Hepatocyte (in vitro differentiated cells): ENCODE measurements at regions not wholly inside any gene's neighbourhood (a gene's known extent, or its start where the extent isn't known, plus 50 kb on each side); places are given as distances from the start of the nearest gene placed in this dataset.

Source experiments
- DNase-seq: peaks from one replicate; pipeline ENCODE4 v3.0.0-alpha.2; 2016; ENCODE audit warnings: low spot score
- H2AFZ ChIP-seq: fragments of 200-600 bp; sonication (generic); 2 replicates; pipeline ENCODE4 v1.6.0; 2016; ENCODE audit warnings: antibody characterized with exemption, mild to moderate bottlenecking
- H3K27ac ChIP-seq: fragments of 200-600 bp; sonication (generic); 2 replicates; pipeline ENCODE4 v1.5.1; 2016; ENCODE audit warnings: mild to moderate bottlenecking
- H3K27me3 ChIP-seq: fragments of 200-600 bp; sonication (generic); 2 replicates; pipeline ENCODE4 v1.6.1; 2016
- H3K36me3 ChIP-seq: fragments of 200-600 bp; sonication (generic); replicated peaks from 2 replicates; pipeline ENCODE4 v1.5.1; 2016; ENCODE audit warnings: low read depth; ENCODE audit not compliant: insufficient read depth
- H3K4me1 ChIP-seq: fragments of 200-600 bp; sonication (generic); 2 replicates; pipeline ENCODE4 v1.5.1; 2016; ENCODE audit warnings: mild to moderate bottlenecking, moderate library complexity; ENCODE audit not compliant: insufficient read depth
- H3K4me2 ChIP-seq: fragments of 200-600 bp; sonication (generic); 2 replicates; pipeline ENCODE4 v1.6.0; 2016
- H3K4me3 ChIP-seq: fragments of 200-600 bp; sonication (generic); 2 replicates; pipeline ENCODE4 v1.5.1; 2016; ENCODE audit warnings: mild to moderate bottlenecking
- H3K79me2 ChIP-seq: fragments of 200-600 bp; sonication (generic); 2 replicates; pipeline ENCODE4 v1.6.0; 2017; ENCODE audit warnings: mild to moderate bottlenecking
- H3K9me2 ChIP-seq: fragments of 200-600 bp; sonication (generic); replicated peaks from 2 replicates; pipeline ENCODE4 v1.6.0; 2017; ENCODE audit warnings: mild to moderate bottlenecking; ENCODE audit not compliant: insufficient read depth
- H3K9me3 ChIP-seq: fragments of 200-600 bp; sonication (generic); 2 replicates; pipeline ENCODE4 v1.5.1; 2016; ENCODE audit warnings: low read depth, mild to moderate bottlenecking
- H4K20me1 ChIP-seq: fragments of 200-600 bp; sonication (generic); 2 replicates; pipeline ENCODE4 v1.6.0; 2016; ENCODE audit warnings: mild to moderate bottlenecking; ENCODE audit not compliant: insufficient read depth, poor library complexity, severe bottlenecking
- CTCF ChIP-seq: fragments of 200-600 bp; sonication (generic); IDR thresholded peaks from 2 replicates; pipeline ENCODE4 v1.5.1; 2016; ENCODE audit warnings: antibody characterized with exemption, mild to moderate bottlenecking; ENCODE audit not compliant: poor library complexity
- EZH2 ChIP-seq: fragments of 200-600 bp; sonication (generic); IDR thresholded peaks from 2 replicates; pipeline ENCODE4 v1.6.1; 2016; ENCODE audit warnings: antibody characterized with exemption, mild to moderate bottlenecking, borderline replicate concordance
- EZH2phosphoT487 ChIP-seq: fragments of 200-600 bp; sonication (generic); IDR thresholded peaks from one replicate; pipeline ENCODE4 v1.6.1; 2018; ENCODE audit warnings: antibody characterized with exemption, mild to moderate bottlenecking, low read depth, moderate library complexity; ENCODE audit not compliant: unreplicated experiment, severe bottlenecking
- WGBS: methylation state at CpG from one replicate; pipeline ENCODE4 v1.1.6; 2016; ENCODE audit warnings: low lambda C conversion rate; ENCODE audit errors: missing lambda C conversion rate; 5-methylcytosine and 5-hydroxymethylcytosine counted together

DNA sequence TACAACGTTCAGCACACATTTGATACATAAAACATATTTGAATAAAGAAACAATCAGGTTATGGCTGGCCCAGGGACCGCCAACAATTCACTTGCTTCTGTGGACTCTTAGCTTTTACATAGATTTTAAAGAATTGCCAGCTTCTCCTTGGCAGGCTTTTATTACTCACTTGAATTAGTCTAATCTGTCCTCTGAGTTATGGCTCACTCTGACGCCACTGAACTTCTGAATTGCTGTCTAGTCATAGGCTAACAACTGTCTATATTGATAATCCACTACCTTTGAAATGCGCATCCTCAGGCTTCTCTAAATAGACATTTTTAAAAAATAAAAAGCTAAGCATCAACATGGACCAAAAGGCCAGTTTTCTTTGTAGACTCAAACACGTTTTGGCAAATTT, 317.4 kb upstream of the SGCD start:
- Histone ChIP-seq H3K27ac (no peak overlapping the region), H3K4me1 (no peaks in the 10 kb centered on the region)

DNA sequence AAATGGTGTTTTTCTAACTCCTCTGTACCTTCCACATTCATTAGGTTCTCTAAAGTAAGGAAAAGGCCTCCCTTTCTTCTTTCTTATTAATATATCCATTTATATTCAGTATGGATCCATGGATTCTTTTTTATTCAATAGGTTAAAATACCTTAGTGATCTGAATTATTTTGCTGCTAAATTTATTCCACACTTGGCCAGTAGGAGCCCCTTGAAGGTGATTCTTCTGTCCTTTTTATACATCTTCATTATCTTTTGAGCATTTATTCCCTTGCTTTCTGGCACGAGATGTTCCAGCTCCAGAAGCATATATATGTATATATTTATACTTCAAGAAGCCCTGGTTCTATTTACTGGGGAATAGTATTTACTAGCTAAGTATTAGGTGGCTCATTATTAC, 311.8 kb upstream of the SGCD start:
- no peak overlapping the region for H3K4me3 ChIP-seq
- TF ChIP-seq EZH2phosphoT487 (no peak), EZH2 (no peak), CTCF (no peak)
- no peak for DNase-seq
- no peaks in the 10 kb centered on the region for H3K4me1 ChIP-seq
- H2AFZ ChIP-seq = no peak overlapping the region
- no peaks in the 10 kb centered on the region for H3K9me3 ChIP-seq
- H3K36me3 ChIP-seq = no peaks in the 10 kb centered on the region
- H3K4me2 ChIP-seq = no peak overlapping the region
- no peaks in the 10 kb centered on the region for H3K27me3 ChIP-seq
- WGBS = 70% methylated on average over 1 of the region's 1 CpG
- H3K79me2 ChIP-seq = no peaks in the 10 kb centered on the region
- H3K27ac ChIP-seq = no peak overlapping the region
- no peaks in the 10 kb centered on the region for H4K20me1 ChIP-seq
- H3K9me2 ChIP-seq = no peaks in the 10 kb centered on the region

More for the DNA sequence above, 317.4 kb upstream of the SGCD start:
- no peak for TF ChIP-seq EZH2
- TF ChIP-seq EZH2phosphoT487 = no peak
- no peaks in the 10 kb centered on the region for H3K27me3 ChIP-seq
- H3K4me2 ChIP-seq = no peak overlapping the region
- no peak overlapping the region for H2AFZ ChIP-seq
- no peak overlapping the region for H3K4me3 ChIP-seq
- no peaks in the 10 kb centered on the region for H3K9me3 ChIP-seq
- H3K36me3 ChIP-seq = no peaks in the 10 kb centered on the region
- 85% methylated on average over 5 of the region's 5 CpGs for WGBS
- H3K9me2 ChIP-seq = no peaks in the 10 kb centered on the region
- no peak for DNase-seq
- H3K79me2 ChIP-seq = no peaks in the 10 kb centered on the region
- H4K20me1 ChIP-seq = no peaks in the 10 kb centered on the region

DNA sequence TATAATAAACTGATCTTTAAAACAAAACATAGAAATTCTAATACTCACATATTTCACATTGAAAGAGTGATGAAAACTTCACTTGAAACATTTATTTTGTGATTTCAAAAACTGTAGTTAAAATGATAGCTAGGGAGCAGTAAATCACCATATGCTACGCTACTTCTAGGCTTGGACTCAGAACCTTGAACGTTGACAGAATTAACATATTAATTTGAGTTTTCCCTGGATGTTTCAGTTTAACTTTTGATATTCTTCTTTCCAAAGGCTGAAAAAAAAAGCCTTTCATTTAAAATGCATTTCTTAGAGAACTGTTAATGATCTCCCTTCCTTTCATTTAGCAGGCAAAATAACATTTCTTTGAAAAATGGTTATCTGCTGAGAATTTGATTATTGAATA, 307.8 kb upstream of the SGCD start:
- H3K36me3 ChIP-seq = no peaks in the 10 kb centered on the region
- no peaks in the 10 kb centered on the region for H3K4me1 ChIP-seq
- TF ChIP-seq EZH2phosphoT487 (no peak), EZH2 (no peak), CTCF (no peak)
- no peaks in the 10 kb centered on the region for H3K9me2 ChIP-seq
- H3K79me2 ChIP-seq = no peaks in the 10 kb centered on the region
- no peak overlapping the region for H2AFZ ChIP-seq
- H3K4me2 ChIP-seq = no peak overlapping the region
- no peak overlapping the region for H3K4me3 ChIP-seq
- 91% methylated on average over 2 of the region's 2 CpGs for WGBS
- H4K20me1 ChIP-seq = no peaks in the 10 kb centered on the region
- H3K9me3 ChIP-seq = no peaks in the 10 kb centered on the region
- DNase-seq = no peak
- H3K27ac ChIP-seq = no peak overlapping the region
- H3K27me3 ChIP-seq = no peaks in the 10 kb centered on the region

DNA sequence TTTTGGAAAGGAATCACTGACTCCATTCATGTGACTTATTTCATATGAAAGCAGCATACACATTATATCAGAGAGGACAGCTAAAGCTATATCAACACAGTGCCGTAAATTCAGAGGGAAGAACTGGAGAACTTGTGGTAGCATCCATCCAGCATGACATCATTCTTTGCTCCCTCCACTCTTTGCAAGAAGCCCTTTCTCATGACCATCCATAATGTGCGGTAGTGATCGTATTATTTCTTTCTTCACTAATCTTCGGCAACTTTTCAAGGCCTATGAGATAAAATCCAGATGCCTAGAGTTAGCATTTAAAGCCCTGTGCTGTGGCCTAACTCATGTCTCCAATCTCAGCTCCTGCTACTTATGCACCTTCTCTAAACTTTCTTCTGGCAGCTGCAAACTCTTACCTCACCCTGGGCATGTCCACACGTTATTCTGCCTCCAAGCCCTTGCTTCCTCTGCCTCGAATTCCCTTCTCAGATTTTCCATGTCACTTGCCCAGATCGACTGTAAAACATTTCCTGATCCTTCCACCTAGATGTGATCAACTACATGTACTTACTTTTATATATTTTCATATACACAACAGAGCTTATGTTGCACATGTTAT, 307.3 kb upstream of the SGCD start:
- WGBS = 58% methylated on average over 7 of the region's 7 CpGs
- Histone ChIP-seq H3K9me2 (no peaks in the 10 kb centered on the region), H3K4me1 (no peaks in the 10 kb centered on the region), H3K27ac (no peak overlapping the region), H4K20me1 (no peaks in the 10 kb centered on the region), H3K36me3 (no peaks in the 10 kb centered on the region), H3K27me3 (no peaks in the 10 kb centered on the region), H3K79me2 (no peaks in the 10 kb centered on the region), H3K4me2 (no peak overlapping the region), H3K9me3 (no peaks in the 10 kb centered on the region), H2AFZ (no peak overlapping the region), H3K4me3 (no peak overlapping the region)
- no peak for TF ChIP-seq EZH2phosphoT487
- no peak for TF ChIP-seq CTCF
- no peak for TF ChIP-seq EZH2
- DNase-seq = no peak
